NCI-H446 (cell line): ENCODE measurements at regions not wholly inside any gene's neighbourhood (a gene's known extent, or its start where the extent isn't known, plus 50 kb on each side); places are given as distances from the start of the nearest gene placed in this dataset.

ENCODE experiments used
- DNase-seq, 2 experiments: peaks; one replicate each; lab custom pipeline; 2025; lab: John Stamatoyannopoulos, UW

GRCh38 chr1:82567348-82567747, 766.6 kb downstream of the ADGRL2 start:
- DNase-seq = no peak

GRCh38 chr1:82565546-82565945, 764.8 kb downstream of the ADGRL2 start:
- DNase-seq = peak; percentile 89 to 93

GRCh38 chr1:82565146-82565545, 764.4 kb downstream of the ADGRL2 start:
- DNase-seq = peak in 1 of 2 experiments; percentile 78

- no peak for DNase-seq
Observed at GRCh38 chr1:82564333-82564732, 763.6 kb downstream of the ADGRL2 start.

GRCh38 chr1:82562448-82562847, 761.7 kb downstream of the ADGRL2 start:
- no peak for DNase-seq

GRCh38 chr1:82560566-82560965, 759.8 kb downstream of the ADGRL2 start:
- DNase-seq = no peak

- no peak for DNase-seq
Observed at GRCh38 chr1:82555501-82555900, 754.8 kb downstream of the ADGRL2 start.

GRCh38 chr1:82549841-82550240, 749.1 kb downstream of the ADGRL2 start:
- no peak for DNase-seq

GRCh38 chr1:82542766-82543165, 742.0 kb downstream of the ADGRL2 start:
- DNase-seq = no peak

GRCh38 chr1:82542141-82542540, 741.4 kb downstream of the ADGRL2 start:
- DNase-seq = no peak

GRCh38 chr1:82540006-82540405, 739.3 kb downstream of the ADGRL2 start:
- DNase-seq = no peak

- DNase-seq = no peak
Observed at GRCh38 chr1:82538876-82539275, 738.1 kb downstream of the ADGRL2 start.

- DNase-seq = no peak
Observed at GRCh38 chr1:82534996-82535395, 734.3 kb downstream of the ADGRL2 start.

GRCh38 chr1:82525378-82525777, 724.6 kb downstream of the ADGRL2 start:
- DNase-seq = no peak

GRCh38 chr1:82520611-82521010, 719.9 kb downstream of the ADGRL2 start:
- no peak for DNase-seq

- DNase-seq = no peak
Observed at GRCh38 chr1:82517586-82517985, 716.9 kb downstream of the ADGRL2 start.

- DNase-seq = peak; percentile 35 to 76
Observed at GRCh38 chr1:82515650-82516049, 714.9 kb downstream of the ADGRL2 start.

- no peak for DNase-seq
Observed at GRCh38 chr1:82511441-82511840, 710.7 kb downstream of the ADGRL2 start.

GRCh38 chr1:82510431-82510830, 709.7 kb downstream of the ADGRL2 start:
- no peak for DNase-seq

GRCh38 chr1:82507011-82507410, 706.3 kb downstream of the ADGRL2 start:
- peak in 1 of 2 experiments; percentile 19 for DNase-seq

GRCh38 chr1:82503822-82504221, 703.1 kb downstream of the ADGRL2 start:
- peak; percentile 6 to 14 for DNase-seq

GRCh38 chr1:82499022-82499421, 698.3 kb downstream of the ADGRL2 start:
- DNase-seq = no peak

- no peak for DNase-seq
Observed at GRCh38 chr1:82494117-82494516, 693.4 kb downstream of the ADGRL2 start.

GRCh38 chr1:82492159-82492558, 691.4 kb downstream of the ADGRL2 start:
- no peak for DNase-seq
